ENCODE measurements at regions not wholly inside any gene's neighbourhood (a gene's known extent, or its start where the extent isn't known, plus 50 kb on each side); places are given as distances from the start of the nearest gene placed in this dataset.

- H3K27ac Mint-ChIP-seq = no peak overlapping the region
- no peak for DNase-seq (ENCODE audit: low spot score)
- H3K4me1 Mint-ChIP-seq = peaks cover 14% of the 10 kb centered on the region
- TF ChIP-seq EZH2 (IDR thresholded peaks at IDR 0.05) (no peak), EZH2phosphoT487 (IDR thresholded peaks at IDR 0.05) (no peak)
- Histone ChIP-seq H3K4me2 (no peak overlapping the region), H2AFZ (replicated peaks) (no peak overlapping the region), H3K79me2 (ENCODE audit: low read depth) (no peaks in the 10 kb centered on the region), H3K4me3 (no peak overlapping the region), H3K4me1 (no peaks in the 10 kb centered on the region), H3K36me3 (no peaks in the 10 kb centered on the region), H3F3A (ENCODE audit: low read depth) (no peaks in the 10 kb centered on the region), H3K9ac (no peak overlapping the region), H3K27me3 (no peaks in the 10 kb centered on the region), H4K20me1 (ENCODE audit: low read depth) (no peaks in the 10 kb centered on the region), H3K9me3 (ENCODE audit: low read depth) (no peaks in the 10 kb centered on the region), H3K27ac (no peak overlapping the region)
- H3K9me3 Mint-ChIP-seq = peaks cover 6% of the 10 kb centered on the region
- H3K27me3 Mint-ChIP-seq (ENCODE audit: insufficient read depth, low read depth) = no peaks in the 10 kb centered on the region
- no peak overlapping the region for H3K4me3 Mint-ChIP-seq
- H3K36me3 Mint-ChIP-seq = no peaks in the 10 kb centered on the region
These were observed 303.5 kb upstream of the MGMT start for GRCh38 chr10:129163531-129163930.

GRCh38 chr10:129165076-129165720, 301.8 kb upstream of the MGMT start:
- peaks cover 18% of the 10 kb centered on the region for H3K4me1 Mint-ChIP-seq
- no peaks in the 10 kb centered on the region for H3K79me2 ChIP-seq (ENCODE audit: low read depth)
- H3K27me3 ChIP-seq = no peaks in the 10 kb centered on the region
- H3K27ac ChIP-seq = no peak overlapping the region
- no peak overlapping the region for H3K4me3 Mint-ChIP-seq
- H3F3A ChIP-seq (ENCODE audit: low read depth) = no peaks in the 10 kb centered on the region
- no peak overlapping the region for H3K4me3 ChIP-seq
- no peaks in the 10 kb centered on the region for H3K9me3 ChIP-seq (ENCODE audit: low read depth)
- H3K4me1 ChIP-seq = no peaks in the 10 kb centered on the region
- no peak overlapping the region for H3K4me2 ChIP-seq
- no peak for DNase-seq (ENCODE audit: low spot score)
- TF ChIP-seq CTCF (IDR thresholded peaks at IDR 0.05) (no peak), EZH2 (IDR thresholded peaks at IDR 0.05) (no peak), EZH2phosphoT487 (IDR thresholded peaks at IDR 0.05) (no peak)
- no peak overlapping the region for H3K9ac ChIP-seq
- H3K36me3 Mint-ChIP-seq = no peaks in the 10 kb centered on the region
- H2AFZ ChIP-seq (replicated peaks) = no peak overlapping the region
- no peaks in the 10 kb centered on the region for H4K20me1 ChIP-seq (ENCODE audit: low read depth)
- H3K36me3 ChIP-seq = no peaks in the 10 kb centered on the region
- no peak overlapping the region for H3K27ac Mint-ChIP-seq
- H3K27me3 Mint-ChIP-seq (ENCODE audit: insufficient read depth, low read depth) = no peaks in the 10 kb centered on the region
- H3K9me3 Mint-ChIP-seq = peaks cover 6% of the 10 kb centered on the region

GRCh38 chr10:129165770-129166169, 301.3 kb upstream of the MGMT start:
- no peaks in the 10 kb centered on the region for H3K9me3 ChIP-seq (ENCODE audit: low read depth)
- no peak overlapping the region for H3K27ac ChIP-seq
- no peak for TF ChIP-seq EZH2phosphoT487 (IDR thresholded peaks at IDR 0.05)
- TF ChIP-seq EZH2 (IDR thresholded peaks at IDR 0.05) = no peak
- TF ChIP-seq CTCF (IDR thresholded peaks at IDR 0.05) = no peak
- Mint-ChIP-seq H3K36me3 (no peaks in the 10 kb centered on the region), H3K4me3 (no peak overlapping the region), H3K27ac (no peak overlapping the region), H3K9me3 (peaks cover 6% of the 10 kb centered on the region), H3K4me1 (peaks cover 18% of the 10 kb centered on the region), H3K27me3 (ENCODE audit: insufficient read depth, low read depth) (no peaks in the 10 kb centered on the region)
- no peaks in the 10 kb centered on the region for H3F3A ChIP-seq (ENCODE audit: low read depth)
- H2AFZ ChIP-seq (replicated peaks) = no peak overlapping the region
- no peaks in the 10 kb centered on the region for H3K27me3 ChIP-seq
- no peaks in the 10 kb centered on the region for H3K79me2 ChIP-seq (ENCODE audit: low read depth)
- H3K4me2 ChIP-seq = no peak overlapping the region
- no peaks in the 10 kb centered on the region for H3K4me1 ChIP-seq
- H3K36me3 ChIP-seq = no peaks in the 10 kb centered on the region
- H3K4me3 ChIP-seq = no peak overlapping the region
- H3K9ac ChIP-seq = no peak overlapping the region
- H4K20me1 ChIP-seq (ENCODE audit: low read depth) = no peaks in the 10 kb centered on the region
- no peak for DNase-seq (ENCODE audit: low spot score)

GRCh38 chr10:129168660-129169059, 298.4 kb upstream of the MGMT start:
- H4K20me1 ChIP-seq (ENCODE audit: low read depth) = no peaks in the 10 kb centered on the region
- no peaks in the 10 kb centered on the region for H3K36me3 Mint-ChIP-seq
- no peak overlapping the region for H3K27ac Mint-ChIP-seq
- no peak for DNase-seq (ENCODE audit: low spot score)
- no peak for TF ChIP-seq CTCF (IDR thresholded peaks at IDR 0.05)
- no peak for TF ChIP-seq EZH2 (IDR thresholded peaks at IDR 0.05)
- TF ChIP-seq EZH2phosphoT487 (IDR thresholded peaks at IDR 0.05) = no peak
- H3K27ac ChIP-seq = no peak overlapping the region
- no peak overlapping the region for H3K4me3 Mint-ChIP-seq
- H2AFZ ChIP-seq (replicated peaks) = no peak overlapping the region
- H3K9me3 Mint-ChIP-seq = no peaks in the 10 kb centered on the region
- no peaks in the 10 kb centered on the region for H3F3A ChIP-seq (ENCODE audit: low read depth)
- no peaks in the 10 kb centered on the region for H3K27me3 ChIP-seq
- no peak overlapping the region for H3K4me2 ChIP-seq
- H3K9me3 ChIP-seq (ENCODE audit: low read depth) = no peaks in the 10 kb centered on the region
- H3K36me3 ChIP-seq = no peaks in the 10 kb centered on the region
- H3K79me2 ChIP-seq (ENCODE audit: low read depth) = no peaks in the 10 kb centered on the region
- H3K27me3 Mint-ChIP-seq (ENCODE audit: insufficient read depth, low read depth) = no peaks in the 10 kb centered on the region
- H3K4me1 Mint-ChIP-seq = peaks cover 6% of the 10 kb centered on the region
- no peak overlapping the region for H3K4me3 ChIP-seq
- H3K4me1 ChIP-seq = no peaks in the 10 kb centered on the region
- no peak overlapping the region for H3K9ac ChIP-seq
